LNCAP (cell line): ENCODE measurements at regions not wholly inside any gene's neighbourhood (a gene's known extent, or its start where the extent isn't known, plus 50 kb on each side); places are given as distances from the start of the nearest gene placed in this dataset.

Experiments used
- TF ChIP-seq, protein P1 (sequence below): fragments of 450-650 bp; IDR thresholded peaks from 2 replicates; pipeline ENCODE4 v1.5.1; 2017; ENCODE audit warnings: mild to moderate bottlenecking

DNA sequence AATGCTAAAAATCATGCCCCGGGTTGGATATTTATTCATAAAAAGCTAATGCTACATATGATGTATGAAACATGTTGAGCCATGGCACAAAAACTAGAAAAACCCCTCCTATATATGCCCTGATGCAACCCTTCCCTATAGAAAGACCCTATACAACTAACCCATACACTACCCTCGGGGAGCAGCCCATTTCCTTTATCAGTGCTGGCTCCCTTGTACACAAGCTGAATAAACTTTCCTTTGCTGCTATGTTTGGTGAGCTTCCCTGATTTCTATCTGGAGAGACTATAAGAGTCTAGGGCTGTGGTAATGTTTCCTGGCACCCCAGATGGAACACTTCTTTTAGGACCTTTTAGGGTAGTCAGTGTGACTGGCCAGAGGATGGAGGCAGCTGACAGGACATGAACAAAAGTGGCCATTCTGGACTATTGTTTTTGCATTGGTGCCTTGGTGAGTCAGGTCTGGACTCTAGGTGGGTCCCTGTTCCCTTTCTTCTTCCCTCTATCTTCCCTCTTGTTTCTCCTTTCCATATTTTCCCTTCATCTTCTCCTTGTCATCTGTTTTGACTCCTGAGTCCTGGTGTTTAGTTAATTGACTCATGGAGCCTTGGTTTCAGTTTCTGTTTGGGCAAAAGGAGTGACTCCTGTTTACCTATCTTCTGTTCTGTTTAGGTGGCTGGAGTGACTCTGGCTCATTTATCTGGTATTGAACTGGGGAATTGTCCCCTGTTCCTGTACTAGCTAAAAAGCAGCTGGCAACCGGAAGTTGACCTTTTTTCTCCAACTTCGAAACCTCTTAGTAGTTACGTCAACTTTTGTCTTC is 1321.8 kb upstream of the PCDH9 start:
- TF ChIP-seq, protein P1, sequence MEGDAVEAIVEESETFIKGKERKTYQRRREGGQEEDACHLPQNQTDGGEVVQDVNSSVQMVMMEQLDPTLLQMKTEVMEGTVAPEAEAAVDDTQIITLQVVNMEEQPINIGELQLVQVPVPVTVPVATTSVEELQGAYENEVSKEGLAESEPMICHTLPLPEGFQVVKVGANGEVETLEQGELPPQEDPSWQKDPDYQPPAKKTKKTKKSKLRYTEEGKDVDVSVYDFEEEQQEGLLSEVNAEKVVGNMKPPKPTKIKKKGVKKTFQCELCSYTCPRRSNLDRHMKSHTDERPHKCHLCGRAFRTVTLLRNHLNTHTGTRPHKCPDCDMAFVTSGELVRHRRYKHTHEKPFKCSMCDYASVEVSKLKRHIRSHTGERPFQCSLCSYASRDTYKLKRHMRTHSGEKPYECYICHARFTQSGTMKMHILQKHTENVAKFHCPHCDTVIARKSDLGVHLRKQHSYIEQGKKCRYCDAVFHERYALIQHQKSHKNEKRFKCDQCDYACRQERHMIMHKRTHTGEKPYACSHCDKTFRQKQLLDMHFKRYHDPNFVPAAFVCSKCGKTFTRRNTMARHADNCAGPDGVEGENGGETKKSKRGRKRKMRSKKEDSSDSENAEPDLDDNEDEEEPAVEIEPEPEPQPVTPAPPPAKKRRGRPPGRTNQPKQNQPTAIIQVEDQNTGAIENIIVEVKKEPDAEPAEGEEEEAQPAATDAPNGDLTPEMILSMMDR: no peak

DNA sequence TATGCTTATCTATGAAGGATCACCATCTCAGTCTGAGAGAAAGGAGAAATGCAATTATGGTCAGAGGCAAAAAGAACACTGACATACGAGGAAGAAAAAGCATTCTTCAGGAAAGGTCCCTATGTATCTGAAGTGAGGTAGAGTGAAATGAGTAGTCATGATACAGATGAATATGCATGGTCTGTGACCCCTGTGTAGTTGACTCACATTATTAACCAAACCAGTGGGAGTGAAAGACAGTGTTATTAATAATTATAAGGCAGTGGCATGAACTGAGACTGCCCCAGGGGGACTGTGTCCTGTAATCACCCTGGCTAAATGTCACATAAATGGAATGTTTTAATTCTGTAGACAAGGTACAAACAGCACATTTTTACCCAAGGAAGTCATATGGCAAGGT is 1320.2 kb upstream of the PCDH9 start:
- TF ChIP-seq, protein P1: no peak

DNA sequence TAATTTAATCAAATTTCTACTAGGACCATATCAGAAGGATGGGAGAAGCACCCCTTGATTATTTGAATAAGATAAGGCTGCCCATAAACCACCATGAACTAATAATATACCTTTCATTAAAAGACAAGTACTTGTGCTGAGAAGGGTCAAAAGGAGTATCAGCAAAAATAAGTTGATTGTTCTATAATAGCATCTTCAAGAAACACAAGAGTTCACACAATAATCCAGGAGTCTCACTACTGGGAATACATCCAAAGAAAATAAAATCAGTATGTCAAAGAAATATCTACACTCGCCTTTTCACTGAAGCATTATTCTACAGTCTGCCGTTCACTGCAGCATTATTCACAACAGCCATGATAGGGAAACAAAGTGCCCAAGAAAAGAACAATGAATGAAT is 1310.1 kb upstream of the PCDH9 start:
- TF ChIP-seq, protein P1: no peak

DNA sequence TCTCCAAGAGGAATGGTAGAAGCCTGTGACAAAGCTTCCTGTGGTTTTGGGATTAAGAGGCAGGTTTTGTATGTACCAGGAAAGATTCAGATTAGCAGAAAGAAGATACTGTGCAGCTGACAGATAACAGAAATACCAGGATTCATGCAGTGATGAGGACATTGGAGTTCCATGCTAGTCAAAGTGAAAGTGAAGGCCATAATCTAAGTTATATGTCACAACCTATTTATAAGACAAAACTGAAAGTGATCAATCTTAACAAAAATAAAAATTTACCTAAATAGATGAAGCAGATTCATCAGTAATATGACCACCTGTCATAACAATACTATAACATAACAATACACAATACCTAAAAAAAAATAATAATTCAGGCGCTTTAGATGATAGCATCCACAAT is 1305.2 kb upstream of the PCDH9 start:
- TF ChIP-seq, protein P1: no peak

DNA sequence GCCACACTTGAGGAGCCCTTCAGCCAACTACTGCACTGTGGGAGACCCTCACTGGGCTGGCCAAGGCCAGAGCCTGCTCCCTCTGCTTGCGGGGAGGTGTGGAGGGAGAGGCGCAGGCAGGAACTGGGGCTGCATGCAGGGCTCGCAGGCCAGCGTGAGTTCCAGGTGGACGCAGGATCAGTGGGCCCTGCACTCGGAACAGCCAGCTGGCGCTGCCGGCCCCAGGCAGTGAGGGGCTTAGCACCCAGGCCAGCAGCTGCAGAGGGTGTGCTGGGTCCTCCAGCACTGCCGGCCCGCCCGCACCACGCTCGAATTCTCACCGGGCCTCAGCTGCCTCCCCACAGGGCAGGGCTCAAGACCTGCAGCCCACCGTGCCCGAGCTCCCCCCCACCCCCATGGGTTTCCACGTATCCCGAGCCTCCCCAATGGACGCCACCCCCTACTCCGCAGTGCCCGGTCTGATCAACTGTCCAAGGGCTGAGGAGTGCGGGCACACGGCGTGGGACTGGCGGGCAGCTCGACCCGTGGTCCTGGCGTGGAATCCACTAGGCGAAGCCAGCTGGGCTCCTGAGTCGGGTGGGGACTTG is 1293.8 kb upstream of the PCDH9 start:
- TF ChIP-seq, protein P1: no peak

DNA sequence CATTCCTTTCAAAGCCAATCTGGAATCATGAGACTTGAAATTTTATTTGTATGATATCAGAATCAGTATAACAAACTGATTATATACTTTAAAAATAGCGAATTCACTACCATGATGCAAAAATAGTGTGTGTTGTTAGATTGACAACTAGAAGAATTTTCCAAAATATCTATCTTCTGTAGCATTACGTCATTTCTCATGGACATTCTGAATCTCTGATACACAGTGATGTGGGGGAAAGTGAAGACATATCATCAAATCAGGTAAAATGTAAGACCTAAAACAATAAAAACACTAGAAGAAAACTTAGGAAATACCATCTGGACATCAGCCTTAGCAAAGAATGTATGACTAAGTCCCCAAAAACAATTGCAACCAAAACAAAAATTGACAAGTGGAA is 1292.0 kb upstream of the PCDH9 start:
- TF ChIP-seq, protein P1: no peak

DNA sequence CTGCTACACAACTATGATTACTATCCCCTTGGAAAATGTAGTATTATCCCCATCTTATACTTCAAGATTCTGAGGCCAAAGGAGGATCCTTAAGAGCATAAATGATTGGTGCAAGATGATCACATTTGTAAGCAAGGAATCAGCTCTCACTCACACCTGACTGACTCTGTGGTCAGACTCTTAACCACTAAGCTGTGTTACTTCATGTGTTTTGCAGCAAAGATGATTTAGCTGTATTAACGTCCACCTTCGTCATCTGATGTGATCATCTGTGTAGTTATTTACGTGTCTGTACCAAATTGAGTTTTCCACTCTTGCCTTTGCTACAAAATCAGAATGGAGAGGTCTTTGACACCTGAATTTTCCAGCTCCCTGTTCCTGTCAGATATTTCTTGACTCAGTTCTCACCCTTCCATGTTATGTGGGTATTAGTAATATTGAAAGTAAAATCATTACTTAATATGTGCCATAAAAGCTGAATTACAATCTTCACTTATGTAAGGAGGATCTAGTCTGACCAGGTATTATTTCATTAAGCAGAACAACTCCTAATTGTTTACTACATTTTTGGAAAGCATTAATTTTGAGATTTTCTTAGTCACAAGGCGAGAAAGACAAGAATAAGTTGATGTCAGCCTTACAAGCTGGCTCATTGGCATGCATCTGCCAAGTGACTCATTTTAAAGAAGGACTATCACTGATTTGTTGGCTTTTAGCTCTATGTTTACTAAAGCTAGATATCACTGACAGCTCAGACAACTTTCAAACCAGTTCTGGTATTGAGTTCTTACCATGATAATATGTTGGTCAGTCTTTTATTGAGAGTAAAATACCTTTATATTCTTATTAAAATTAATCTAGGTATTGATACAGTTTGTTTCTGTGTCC is 1279.8 kb upstream of the PCDH9 start:
- TF ChIP-seq, protein P1: no peak
